ENCODE measurements at regions not wholly inside any gene's neighbourhood (a gene's known extent, or its start where the extent isn't known, plus 50 kb on each side); places are given as distances from the start of the nearest gene placed in this dataset.

- TF ChIP-seq EZH2 (IDR thresholded peaks at IDR 0.05; ENCODE audit: borderline replicate concordance, low read depth, low read length, poor library complexity, severe bottlenecking) (no peak), CTCF (conservative IDR thresholded peaks at IDR 0.05; ENCODE audit: low read depth, low read length) (peak; percentile 47)
These were observed 168.1 kb upstream of the NCK2 start for GRCh38 chr2:105576440-105577241.
